Posterior vena cava (tissue), 2 donors: ENCODE measurements at regions not wholly inside any gene's neighbourhood (a gene's known extent, or its start where the extent isn't known, plus 50 kb on each side); places are given as distances from the start of the nearest gene placed in this dataset.
"Not testable (repeated sequence)": the region's sequence is repeated elsewhere in the genome, so short reads cannot be mapped to it uniquely, and the experiment has no call there.

Experiments
- DNase-seq: peaks from one replicate; pipeline ENCODE4 v3.0.0-alpha.2; 2020; ENCODE audit warnings: low spot score
- intact Hi-C, 2 donors: fragments of 100-400 bp; cut with DNase I; formaldehyde crosslinking; loops; one replicate each; pipeline versions ENCODE4 v1.14.1 to v1.14.2; 2022 to 2023
- donor health status: DM: yes; HTN: yes; CAD: no.
- donor health status: DM: yes; HTN: yes; CAD: no.

DNA sequence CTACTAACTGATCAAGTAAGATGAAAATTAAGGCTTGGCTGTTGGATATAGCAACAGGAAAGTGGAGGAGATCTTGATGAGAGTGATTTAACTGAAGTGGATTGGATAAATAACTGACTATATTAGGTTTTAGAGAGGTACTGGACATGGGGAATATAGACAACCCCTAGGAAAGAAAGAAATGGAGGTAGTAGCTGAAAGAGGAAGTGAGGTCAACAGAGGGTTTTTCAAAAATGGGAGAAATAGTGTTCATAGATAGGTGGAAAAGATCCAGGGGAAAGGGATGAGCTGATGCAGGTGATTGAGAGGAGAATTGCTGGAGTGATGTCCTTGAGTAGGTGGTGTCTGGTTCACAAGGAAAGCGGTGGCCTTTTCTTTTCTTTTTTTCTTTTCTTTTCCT lies 69.9 kb upstream of the PSME4 start:
- no peak for DNase-seq
- intact Hi-C loops: loop anchor here in 1 of 2 donors (5.0 kb wide), 1 partner anchor 853 kb away; no protein-coding TSS in a partner anchor

DNA sequence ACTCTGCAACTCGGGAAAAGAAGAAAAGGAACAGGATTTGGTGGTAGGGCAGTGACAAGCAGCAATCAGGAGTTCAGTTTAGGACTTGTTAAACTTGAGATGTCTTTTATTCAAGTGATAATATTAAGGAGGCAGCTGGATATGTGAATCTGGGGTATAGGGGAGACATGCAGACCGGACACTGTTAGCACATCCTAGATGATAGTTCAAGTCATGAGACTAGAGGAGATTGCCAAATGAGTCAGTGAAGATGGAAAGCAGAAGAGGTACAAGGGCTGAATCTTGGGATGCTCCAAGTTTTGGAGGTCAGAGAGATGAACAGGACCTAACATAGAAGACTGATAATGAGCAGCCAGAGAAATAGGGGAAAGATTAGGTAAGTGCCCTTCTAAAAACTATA lies 69.5 kb upstream of the PSME4 start:
- intact Hi-C loops: loop anchor here in 1 of 2 donors (5.0 kb wide), 1 partner anchor 853 kb away; no protein-coding TSS in a partner anchor
- no peak for DNase-seq

DNA sequence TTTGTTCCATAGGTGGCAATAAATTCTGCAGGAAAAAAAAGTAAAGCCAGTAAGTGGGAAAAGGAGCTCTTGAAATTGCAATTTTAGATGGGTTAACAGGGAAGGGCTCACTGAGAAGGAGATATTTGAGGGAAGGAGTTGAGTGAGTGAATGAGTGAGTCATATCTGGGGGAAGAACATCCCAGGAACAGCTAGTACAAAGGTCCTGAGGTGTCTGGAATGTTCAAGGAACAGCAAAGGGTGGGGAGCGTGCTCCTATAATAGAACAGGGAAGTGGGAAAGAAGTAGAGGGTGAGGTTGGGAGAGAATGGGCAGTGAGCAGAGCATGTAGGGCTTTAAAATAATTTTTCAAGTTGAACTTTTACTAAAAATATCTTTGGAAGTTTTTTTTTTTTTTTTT lies 68.0 kb upstream of the PSME4 start:
- intact Hi-C loops: no loop called here

DNA sequence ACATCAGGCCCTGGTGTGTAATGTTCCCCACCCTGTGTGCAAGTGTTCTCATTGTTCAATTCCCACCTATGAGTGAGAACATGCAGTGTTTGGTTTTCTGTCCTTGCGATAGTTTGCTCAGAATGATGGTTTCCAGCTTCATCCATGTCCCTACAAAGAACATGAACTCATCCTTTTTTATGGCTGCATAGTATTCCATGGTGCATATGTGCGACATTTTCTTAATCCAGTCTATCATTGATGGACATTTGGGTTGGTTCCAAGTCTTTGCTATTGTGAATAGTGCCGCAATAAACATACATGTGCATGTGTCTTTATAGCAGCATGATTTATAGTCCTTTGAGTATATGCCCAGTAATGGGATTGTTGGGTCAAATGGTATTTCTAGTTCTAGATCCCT lies 60.5 kb upstream of the PSME4 start:
- intact Hi-C loops, DNase-seq: not testable (repeated sequence)

More for the DNA sequence above, 68.0 kb upstream of the PSME4 start:
- no peak for DNase-seq

DNA sequence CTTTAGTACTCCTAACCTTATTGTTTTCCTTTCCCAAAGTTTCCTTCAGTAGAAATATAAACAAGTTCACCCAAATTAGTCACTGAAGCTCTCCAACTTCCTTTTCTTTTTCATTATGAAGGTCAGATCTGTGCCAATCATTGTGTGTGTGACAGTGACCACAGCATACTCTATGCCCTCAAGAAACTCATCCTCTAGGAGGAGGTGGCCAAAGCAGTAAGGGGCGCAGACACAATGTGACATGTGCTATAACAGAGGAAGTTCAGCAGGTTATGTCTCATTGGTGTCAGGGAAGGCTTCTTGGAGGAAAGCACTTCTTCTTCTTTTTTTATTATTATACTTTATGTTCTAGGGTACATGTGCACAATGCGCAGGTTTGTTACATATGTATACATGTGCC lies 60.0 kb upstream of the PSME4 start:
- intact Hi-C loops: no loop called here
- DNase-seq: no peak

DNA sequence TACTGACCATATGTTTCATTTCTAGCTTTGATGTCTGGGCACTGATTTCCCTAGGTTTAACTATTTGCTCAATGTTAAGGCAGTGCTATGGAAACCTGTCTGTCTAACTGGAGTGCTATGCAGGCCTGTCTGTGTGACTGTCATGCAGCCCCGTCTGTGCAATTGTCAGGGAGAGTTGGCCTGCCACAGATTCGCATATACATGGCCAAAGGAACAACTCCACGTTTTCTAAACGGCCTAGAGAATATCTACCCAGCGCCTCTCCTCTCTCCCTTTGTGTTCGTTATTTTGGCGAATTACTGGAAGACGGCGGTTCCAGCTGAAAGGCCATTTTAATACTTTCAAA lies 59.6 kb upstream of the PSME4 start:
- intact Hi-C loops: no loop called here
- DNase-seq: no peak

DNA sequence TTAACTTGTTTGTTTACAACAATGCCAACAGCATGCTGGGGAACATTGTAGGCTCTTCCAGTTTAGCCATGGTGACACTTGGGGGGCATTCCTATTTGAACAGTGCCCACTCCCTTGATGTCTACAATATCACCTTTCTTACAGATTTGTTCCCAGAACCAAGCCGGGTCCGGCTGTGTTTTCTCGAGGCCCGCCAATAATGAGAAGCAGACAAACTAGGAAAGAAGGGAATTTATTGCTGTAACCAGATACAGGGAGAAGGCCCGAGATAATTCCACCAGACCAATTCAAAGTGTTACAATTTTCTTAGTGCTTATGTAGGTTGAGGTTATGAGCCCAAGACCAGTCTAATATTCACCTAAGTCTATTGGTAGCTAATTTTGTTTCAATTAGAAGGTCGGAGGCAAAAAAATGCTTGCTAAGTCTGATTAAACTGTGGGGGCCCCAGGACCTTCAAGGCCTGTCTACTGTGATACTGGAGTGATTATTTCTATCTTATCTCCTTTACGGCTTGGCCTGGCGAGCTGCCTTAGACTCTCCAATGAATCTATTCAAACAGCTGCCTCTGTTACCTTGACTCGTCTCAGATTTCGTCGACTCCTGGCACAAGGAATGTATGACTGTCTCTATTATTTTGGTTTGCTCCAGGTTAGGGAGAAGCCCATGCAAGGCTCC lies 59.1 kb upstream of the PSME4 start:
- intact Hi-C loops: no loop called here
- DNase-seq: no peak

DNA sequence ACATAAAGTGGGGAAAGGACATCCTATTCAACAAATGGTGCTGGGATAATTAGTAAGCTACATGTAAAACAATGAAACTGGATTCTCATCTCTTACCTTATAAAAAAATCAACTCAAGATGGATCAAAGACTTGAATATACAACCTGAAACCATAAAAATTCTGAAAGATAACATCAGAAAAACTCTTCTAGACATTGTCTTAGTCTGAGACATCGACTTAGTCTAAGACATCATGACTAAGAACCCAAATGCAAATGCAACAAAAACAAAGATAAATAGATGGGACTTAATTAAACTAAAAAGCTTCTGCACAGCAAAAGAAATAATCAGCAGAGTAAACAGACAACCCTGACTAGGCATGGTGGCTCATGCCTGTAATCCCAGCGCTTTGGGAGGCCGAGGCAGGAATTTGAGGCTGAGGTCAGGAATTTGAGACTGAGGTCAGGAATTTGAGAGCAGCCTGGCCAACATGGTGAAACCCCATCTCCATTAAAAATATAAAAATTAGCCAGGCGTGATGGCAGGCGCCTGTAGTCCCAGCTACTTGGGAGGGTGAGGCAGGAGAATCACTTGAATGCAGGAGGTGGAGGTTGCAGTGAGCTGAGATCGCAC lies 54.8 kb upstream of the PSME4 start:
- intact Hi-C loops: not testable (repeated sequence)

DNA sequence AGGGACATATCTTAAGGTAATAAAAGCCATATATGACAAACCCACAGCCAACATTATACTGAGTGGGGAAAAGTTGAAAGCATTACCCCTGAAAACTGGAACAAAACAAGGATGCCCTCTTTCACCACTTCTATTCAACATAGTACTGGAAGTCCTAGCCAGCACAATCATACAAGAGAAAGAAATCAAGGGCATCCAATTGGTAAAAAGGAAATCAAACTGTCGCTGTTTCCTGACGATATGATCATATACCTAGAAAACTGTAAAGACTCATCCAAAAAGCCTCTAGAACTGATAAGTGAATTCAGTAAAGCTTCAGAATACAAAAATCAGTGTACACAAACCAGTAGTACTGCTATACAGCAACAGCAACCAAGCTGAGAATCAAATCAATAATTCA lies 53.8 kb upstream of the PSME4 start:
- no peak for DNase-seq
- intact Hi-C loops: no loop called here

More for the DNA sequence above, 54.8 kb upstream of the PSME4 start:
- DNase-seq: not testable (repeated sequence)

DNA sequence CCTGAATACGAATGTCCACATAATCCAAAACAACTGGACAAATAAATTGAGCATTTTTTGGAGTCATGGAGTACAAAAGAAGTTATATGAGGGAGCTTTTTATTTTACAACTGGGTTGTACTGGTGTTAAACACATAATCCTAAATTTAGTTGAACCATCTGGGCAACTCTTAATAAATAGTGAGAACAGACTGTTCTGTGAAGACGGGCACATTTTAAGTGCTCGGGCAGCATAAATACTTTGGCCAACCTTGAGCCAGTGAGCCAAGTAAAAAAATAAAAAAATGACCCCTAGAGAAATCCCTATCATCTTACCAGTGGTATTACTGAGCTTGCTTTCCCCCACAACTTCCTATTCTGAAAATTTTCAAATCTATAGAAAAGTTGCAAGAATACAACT lies 50.9 kb upstream of the PSME4 start:
- DNase-seq: no peak
- intact Hi-C loops: no loop called here

DNA sequence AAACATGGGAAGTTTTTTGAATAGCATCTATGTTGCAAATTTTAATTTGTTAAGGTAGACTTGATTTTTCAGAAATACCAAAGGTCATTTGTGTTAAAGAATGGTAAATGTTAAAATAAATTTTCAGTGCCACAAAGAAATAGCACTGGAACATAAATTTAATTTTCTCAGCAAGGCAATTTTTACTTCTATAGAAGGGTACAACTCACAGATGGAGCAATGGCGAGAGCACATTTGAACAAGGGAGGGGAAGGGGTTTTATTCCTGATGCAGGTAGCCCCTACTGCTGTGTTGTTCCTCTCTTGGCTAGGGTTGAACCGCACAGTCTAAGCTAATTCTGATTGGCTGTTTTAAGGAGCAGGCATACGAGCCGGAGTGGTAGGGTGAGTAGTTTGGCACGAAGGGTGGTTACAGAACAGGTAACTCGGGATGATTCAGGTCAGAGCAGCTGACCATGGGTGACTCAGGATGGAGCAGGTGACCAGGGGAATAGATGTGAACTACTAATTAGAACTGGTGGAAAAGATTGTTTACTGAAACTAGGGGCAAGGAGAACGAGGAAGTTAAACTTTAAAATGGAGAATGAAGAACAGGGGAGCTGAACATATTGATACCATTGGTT lies 50.1 kb upstream of the PSME4 start:
- DNase-seq: no peak
- intact Hi-C loops: no loop called here
